Mammary epithelial cell (primary cell): ENCODE measurements at regions not wholly inside any gene's neighbourhood (a gene's known extent, or its start where the extent isn't known, plus 50 kb on each side); places are given as distances from the start of the nearest gene placed in this dataset.

ENCODE experiments used
- CTCF ChIP-seq, 2 donors: IDR thresholded peaks in 1 of 2; conservative IDR thresholded peaks in 1 of 2; 2 replicates each; pipeline ENCODE4 v1.5.1; 2011 to 2012; ENCODE audit warnings: inconsistent platforms in 2 of 2, low read length in 2 of 2, mild to moderate bottlenecking in 2 of 2, control low read depth in 1 of 2, low read depth in 1 of 2; ENCODE audit not compliant: insufficient read depth in 1 of 2; ENCODE audit errors: extremely low read depth in 1 of 2
- EZH2 ChIP-seq: IDR thresholded peaks from 2 replicates; pipeline ENCODE4 v1.6.1; 2012; ENCODE audit warnings: low read length, inconsistent platforms, borderline replicate concordance

- TF ChIP-seq CTCF (conservative IDR thresholded peaks at IDR 0.05 in 1 of 2, IDR thresholded peaks at IDR 0.05 in 1 of 2; ENCODE audit: extremely low read depth in 1 of 2, insufficient read depth in 1 of 2, low read depth in 1 of 2, low read length in 2 of 2) (peak; percentile 80 to 83), EZH2 (no peak)
These were observed 198.4 kb downstream of the NDFIP2 start for GRCh38 chr13:79679334-79679733.
